ENCODE measurements at regions not wholly inside any gene's neighbourhood (a gene's known extent, or its start where the extent isn't known, plus 50 kb on each side); places are given as distances from the start of the nearest gene placed in this dataset.

DNA sequence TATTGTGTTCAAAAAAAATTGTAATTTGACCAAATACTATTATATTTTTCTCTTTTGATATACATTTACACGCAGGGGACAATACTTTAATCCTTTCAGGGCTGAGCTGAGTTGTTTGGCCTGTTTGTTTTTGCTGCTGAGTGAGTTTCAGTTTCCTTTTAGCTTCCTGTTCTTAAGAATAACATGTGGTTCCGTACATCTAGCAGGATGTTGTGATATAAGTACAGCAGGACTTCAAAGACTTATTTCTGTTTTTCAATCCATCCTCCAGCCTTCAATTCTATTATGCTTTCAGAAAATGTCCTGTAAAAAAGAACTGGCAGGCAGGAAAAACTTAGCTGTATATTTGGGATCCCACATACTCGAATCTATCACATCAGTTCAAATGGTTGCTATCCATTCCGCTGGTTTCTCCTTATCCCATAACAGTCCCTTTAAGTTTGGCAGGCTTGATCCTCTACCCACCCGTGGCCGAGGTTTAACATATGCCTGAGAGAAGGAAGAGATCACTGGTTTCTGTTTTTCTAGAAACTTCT lies 1037.3 kb upstream of the ACO1 start:
- no peak for TF ChIP-seq CTCF (conservative IDR thresholded peaks at IDR 0.05)
- TF ChIP-seq ZFX (IDR thresholded peaks at IDR 0.05): no peak

All from C4-2B (cell line).